ENCODE measurements at regions not wholly inside any gene's neighbourhood (a gene's known extent, or its start where the extent isn't known, plus 50 kb on each side); places are given as distances from the start of the nearest gene placed in this dataset.

GRCh38 chr6:154932515-154933027, 62.5 kb upstream of the TIAM2 start:
- no peaks in the 10 kb centered on the region for H3K4me1 ChIP-seq (ENCODE audit: control insufficient read depth, insufficient read depth, low read length)
- DNase-seq (no peak), ATAC-seq (no peak)
- no peaks in the 10 kb centered on the region for H3K27me3 ChIP-seq (ENCODE audit: control insufficient read depth, insufficient read depth, low read length)
- H3K36me3 ChIP-seq (ENCODE audit: control insufficient read depth, insufficient read depth, low read length), result no peaks in the 10 kb centered on the region
- no peaks in the 10 kb centered on the region for H3K9me3 ChIP-seq (ENCODE audit: control insufficient read depth, insufficient read depth, low read length)
- H3K4me3 ChIP-seq (ENCODE audit: low read length), result no peak overlapping the region
- Mint-ChIP-seq H3K4me3 (no peak overlapping the region), H3K36me3 (no peaks in the 10 kb centered on the region), H3K4me1 (peaks cover 6% of the 10 kb centered on the region in 2 donors), H3K9me3 (no peaks in the 10 kb centered on the region), H3K27me3 (ENCODE audit: low read depth in 2 of 2) (no peaks in the 10 kb centered on the region), H3K27ac (no peak overlapping the region)
- H3K27ac ChIP-seq (ENCODE audit: low read length), result no peak overlapping the region
- TF ChIP-seq CTCF (IDR thresholded peaks at IDR 0.05), result no peak
- WGBS (ENCODE audit: insufficient coverage), result 82% methylated on average over 6 of the region's 6 CpGs
- intact Hi-C loops (cut with micrococcal nuclease), result no loop called here

- Histone ChIP-seq H3K4me1 (ENCODE audit: control insufficient read depth, insufficient read depth, low read length) (no peaks in the 10 kb centered on the region), H3K27ac (ENCODE audit: low read length) (no peak overlapping the region), H3K4me3 (ENCODE audit: low read length) (no peak overlapping the region), H3K9me3 (ENCODE audit: control insufficient read depth, insufficient read depth, low read length) (no peaks in the 10 kb centered on the region), H3K36me3 (ENCODE audit: control insufficient read depth, insufficient read depth, low read length) (no peaks in the 10 kb centered on the region), H3K27me3 (ENCODE audit: control insufficient read depth, insufficient read depth, low read length) (no peaks in the 10 kb centered on the region)
- Mint-ChIP-seq H3K27ac (no peak overlapping the region), H3K9me3 (no peaks in the 10 kb centered on the region), H3K4me1 (peaks cover 4% of the 10 kb centered on the region in 2 donors), H3K36me3 (no peaks in the 10 kb centered on the region), H3K4me3 (no peak overlapping the region), H3K27me3 (ENCODE audit: low read depth in 2 of 2) (no peaks in the 10 kb centered on the region)
- DNase-seq (no peak), ATAC-seq (no peak)
- no peak for TF ChIP-seq CTCF (IDR thresholded peaks at IDR 0.05)
- intact Hi-C loops (cut with micrococcal nuclease), result no loop called here
- 97% methylated on average over 10 of the region's 10 CpGs for WGBS (ENCODE audit: insufficient coverage)
Measured at GRCh38 chr6:154933181-154933827, 61.8 kb upstream of the TIAM2 start.

- Mint-ChIP-seq H3K36me3 (no peaks in the 10 kb centered on the region), H3K4me1 (peaks cover 7 to 9% of the 10 kb centered on the region in 2 donors), H3K27ac (no peak overlapping the region), H3K9me3 (no peaks in the 10 kb centered on the region), H3K4me3 (no peak overlapping the region), H3K27me3 (ENCODE audit: low read depth in 2 of 2) (no peaks in the 10 kb centered on the region)
- no peaks in the 10 kb centered on the region for H3K27me3 ChIP-seq (ENCODE audit: control insufficient read depth, insufficient read depth, low read length)
- no peak overlapping the region for H3K27ac ChIP-seq (ENCODE audit: low read length)
- peaks cover 5% of the 10 kb centered on the region for H3K4me1 ChIP-seq (ENCODE audit: control insufficient read depth, insufficient read depth, low read length)
- ATAC-seq, result no peak
- H3K9me3 ChIP-seq (ENCODE audit: control insufficient read depth, insufficient read depth, low read length), result no peaks in the 10 kb centered on the region
- intact Hi-C loops (cut with micrococcal nuclease), result no loop called here
- H3K4me3 ChIP-seq (ENCODE audit: low read length), result no peak overlapping the region
- WGBS (ENCODE audit: insufficient coverage), result 79% methylated on average over 16 of the region's 17 CpGs
- H3K36me3 ChIP-seq (ENCODE audit: control insufficient read depth, insufficient read depth, low read length), result no peaks in the 10 kb centered on the region
- no peak for DNase-seq
- TF ChIP-seq CTCF (IDR thresholded peaks at IDR 0.05), result no peak
Measured at GRCh38 chr6:154937306-154938220, 57.6 kb upstream of the TIAM2 start.
